ENCODE measurements at regions not wholly inside any gene's neighbourhood (a gene's known extent, or its start where the extent isn't known, plus 50 kb on each side); places are given as distances from the start of the nearest gene placed in this dataset.

DNA sequence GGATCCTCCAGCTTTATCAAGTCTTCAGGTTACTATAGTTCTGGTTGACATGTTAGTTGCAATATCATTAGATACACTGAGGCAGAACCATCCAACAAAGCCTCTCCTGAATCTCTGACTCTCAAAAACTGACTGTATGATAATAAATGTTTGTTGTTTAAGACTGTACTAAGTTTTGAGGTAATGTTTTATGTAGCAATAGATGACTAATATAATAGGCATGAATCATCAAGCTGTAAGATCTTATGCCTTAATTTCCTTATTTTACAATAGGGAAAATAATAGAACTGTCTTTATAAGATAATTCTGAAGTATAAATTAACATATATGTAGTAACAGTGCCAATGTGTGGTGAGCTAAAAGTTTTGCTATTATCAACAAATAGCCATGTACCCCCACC is 88.9 kb upstream of the TBC1D5 start:
- no peak for DNase-seq (ENCODE audit: low read depth)
- no peak for TF ChIP-seq POLR2A (IDR thresholded peaks at IDR 0.05; ENCODE audit: extremely low read depth, insufficient read length)
- TF ChIP-seq MAX (IDR thresholded peaks at IDR 0.05; ENCODE audit: low read depth, low read length), result no peak
- no peak for TF ChIP-seq CTCF (IDR thresholded peaks at IDR 0.05; ENCODE audit: low read depth, low read length)
- no peak for TF ChIP-seq MYC (IDR thresholded peaks at IDR 0.05; ENCODE audit: low read depth, low read length)
- H3K4me3 ChIP-seq (ENCODE audit: low read depth, low read length), result no peak overlapping the region

DNA sequence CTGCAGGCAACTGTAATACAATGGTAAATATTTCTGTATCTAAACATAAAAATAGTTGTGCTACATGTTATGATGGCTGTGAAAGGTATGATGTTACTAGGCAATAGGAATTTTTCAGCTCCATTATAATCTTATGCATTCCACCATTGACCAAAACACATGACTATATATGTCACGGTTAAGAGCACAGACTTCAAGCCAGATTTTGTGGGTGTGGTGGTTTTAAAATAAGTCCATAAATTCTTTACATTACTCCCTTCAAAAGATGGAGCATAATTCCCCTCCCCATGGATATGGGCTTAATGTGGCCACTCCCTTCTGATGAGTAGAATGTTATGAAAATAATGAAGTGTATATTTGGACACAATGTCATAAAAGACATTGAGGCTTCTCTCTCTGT is 88.4 kb upstream of the TBC1D5 start:
- DNase-seq (ENCODE audit: low read depth), result no peak
- no peak for TF ChIP-seq MYC (IDR thresholded peaks at IDR 0.05; ENCODE audit: low read depth, low read length)
- TF ChIP-seq CTCF (IDR thresholded peaks at IDR 0.05; ENCODE audit: low read depth, low read length), result no peak
- no peak for TF ChIP-seq POLR2A (IDR thresholded peaks at IDR 0.05; ENCODE audit: extremely low read depth, insufficient read length)
- no peak for TF ChIP-seq MAX (IDR thresholded peaks at IDR 0.05; ENCODE audit: low read depth, low read length)
- H3K4me3 ChIP-seq (ENCODE audit: low read depth, low read length), result no peak overlapping the region

- DNase-seq (ENCODE audit: low read depth), result no peak
- no peak overlapping the region for H3K4me3 ChIP-seq (ENCODE audit: low read depth, low read length)
- no peak for TF ChIP-seq MAX (IDR thresholded peaks at IDR 0.05; ENCODE audit: low read depth, low read length)
- TF ChIP-seq CTCF (IDR thresholded peaks at IDR 0.05; ENCODE audit: low read depth, low read length), result no peak
- TF ChIP-seq MYC (IDR thresholded peaks at IDR 0.05; ENCODE audit: low read depth, low read length), result no peak
Observed at GRCh38 chr3:17828388-17828787, 86.0 kb upstream of the TBC1D5 start.

DNA sequence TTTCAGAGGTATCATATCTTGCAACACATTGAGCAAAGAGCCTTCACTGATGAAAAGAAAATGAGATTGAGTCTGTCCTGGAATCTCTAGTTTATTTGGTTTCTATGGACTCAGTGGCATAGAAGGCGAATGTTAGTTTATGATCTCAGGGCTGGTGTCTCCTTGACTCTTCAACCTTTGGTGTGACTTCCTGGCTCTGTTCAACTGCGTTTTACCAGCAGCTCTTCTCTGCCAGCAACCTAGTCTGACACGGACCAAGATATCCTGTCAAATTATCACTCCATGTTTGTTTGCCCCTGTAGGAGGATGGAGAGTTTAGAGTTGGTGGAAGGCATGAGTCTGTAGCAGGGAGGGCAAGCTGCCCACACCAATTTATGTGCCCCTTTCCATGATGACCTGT is 82.9 kb upstream of the TBC1D5 start:
- no peak for DNase-seq (ENCODE audit: low read depth)
- no peak overlapping the region for H3K4me3 ChIP-seq (ENCODE audit: low read depth, low read length)
- no peak for TF ChIP-seq MYC (IDR thresholded peaks at IDR 0.05; ENCODE audit: low read depth, low read length)
- TF ChIP-seq MAX (IDR thresholded peaks at IDR 0.05; ENCODE audit: low read depth, low read length), result no peak
- no peak for TF ChIP-seq POLR2A (IDR thresholded peaks at IDR 0.05; ENCODE audit: extremely low read depth, insufficient read length)
- TF ChIP-seq CTCF (IDR thresholded peaks at IDR 0.05; ENCODE audit: low read depth, low read length), result no peak

DNA sequence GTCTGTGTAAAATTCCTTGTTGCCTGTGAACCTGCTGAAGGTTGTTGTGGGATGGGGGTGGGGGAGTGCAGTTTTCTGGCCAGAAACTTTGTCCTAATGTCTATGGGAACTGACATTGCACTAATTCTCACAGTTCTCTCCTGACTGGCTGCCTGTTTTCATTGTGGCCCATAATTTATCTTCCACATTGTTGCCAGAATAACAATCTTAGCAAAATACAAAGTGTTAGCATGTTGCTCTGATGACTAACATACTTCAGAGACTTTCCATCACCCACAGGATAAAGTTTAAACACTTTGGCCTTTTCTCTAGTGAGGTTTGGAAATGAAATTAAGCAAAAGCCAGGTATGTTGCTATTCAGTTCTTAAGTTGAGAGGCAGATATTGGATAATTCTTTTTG is 81.4 kb upstream of the TBC1D5 start:
- TF ChIP-seq MAX (IDR thresholded peaks at IDR 0.05; ENCODE audit: low read depth, low read length) (no peak), POLR2A (IDR thresholded peaks at IDR 0.05; ENCODE audit: extremely low read depth, insufficient read length) (no peak), CTCF (IDR thresholded peaks at IDR 0.05; ENCODE audit: low read depth, low read length) (no peak), MYC (IDR thresholded peaks at IDR 0.05; ENCODE audit: low read depth, low read length) (no peak)
- H3K4me3 ChIP-seq (ENCODE audit: low read depth, low read length), result no peak overlapping the region
- DNase-seq (ENCODE audit: low read depth), result no peak

DNA sequence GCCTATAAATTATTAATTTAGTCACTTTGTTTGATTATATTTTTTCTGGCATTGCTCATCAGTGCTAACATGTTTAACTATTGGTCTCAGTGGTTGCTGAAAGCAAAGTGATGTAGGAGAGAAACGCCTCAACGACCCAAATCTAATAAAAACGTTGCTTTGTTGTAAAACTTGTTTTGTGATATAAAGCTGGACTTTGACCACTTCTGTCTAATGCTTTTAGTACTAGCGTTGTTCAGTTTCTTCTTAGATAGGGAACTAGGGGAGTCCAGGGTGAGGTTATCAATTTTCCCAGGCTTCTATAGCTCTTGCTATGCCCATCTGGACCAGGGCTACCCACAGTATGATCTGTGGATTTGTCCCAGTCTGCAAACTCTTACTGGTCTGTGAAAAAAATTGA is 80.6 kb upstream of the TBC1D5 start:
- no peak for TF ChIP-seq CTCF (IDR thresholded peaks at IDR 0.05; ENCODE audit: low read depth, low read length)
- TF ChIP-seq MYC (IDR thresholded peaks at IDR 0.05; ENCODE audit: low read depth, low read length), result no peak
- TF ChIP-seq MAX (IDR thresholded peaks at IDR 0.05; ENCODE audit: low read depth, low read length), result no peak
- no peak for TF ChIP-seq POLR2A (IDR thresholded peaks at IDR 0.05; ENCODE audit: extremely low read depth, insufficient read length)
- no peak overlapping the region for H3K4me3 ChIP-seq (ENCODE audit: low read depth, low read length)
- DNase-seq (ENCODE audit: low read depth), result no peak

Measured in NB4 (cell line).